Neural crest cell (in vitro differentiated cells): ENCODE measurements at regions not wholly inside any gene's neighbourhood (a gene's known extent, or its start where the extent isn't known, plus 50 kb on each side); places are given as distances from the start of the nearest gene placed in this dataset.
"Not testable (repeated sequence)": the region's sequence is repeated elsewhere in the genome, so short reads cannot be mapped to it uniquely, and the experiment has no call there.

Experiments
- DNase-seq: peaks from one replicate; pipeline ENCODE4 v3.0.0; 2021; ENCODE audit warnings: low read depth, mixed read lengths, low spot score
- H3K27ac Mint-ChIP-seq: one replicate; pipeline ENCODE4 v1.8.0; 2021; ENCODE audit warnings: mild to moderate bottlenecking, mixed read lengths; ENCODE audit not compliant: unreplicated experiment
- H3K27me3 Mint-ChIP-seq: 2 replicates; pipeline ENCODE4 v1.8.0; 2021; ENCODE audit warnings: low read depth, mild to moderate bottlenecking, mixed read lengths
- H3K36me3 Mint-ChIP-seq: 2 replicates; pipeline ENCODE4 v1.8.0; 2021; ENCODE audit warnings: low read depth, mild to moderate bottlenecking, mixed read lengths
- H3K4me1 Mint-ChIP-seq: 2 replicates; pipeline ENCODE4 v1.8.0; 2021; ENCODE audit warnings: mixed read lengths
- H3K4me3 Mint-ChIP-seq: one replicate; pipeline ENCODE4 v1.8.0; 2021; ENCODE audit warnings: mild to moderate bottlenecking, mixed read lengths
- H3K9me3 Mint-ChIP-seq: 2 replicates; pipeline ENCODE4 v1.8.0; 2021; ENCODE audit warnings: mixed read lengths
- TF ChIP-seq, protein P1 (sequence below): fragments of 200-600 bp; sonication (generic); conservative IDR thresholded peaks from 2 replicates; pipeline ENCODE4 v1.5.0; 2021; ENCODE audit warnings: antibody characterized with exemption, mild to moderate bottlenecking

DNA sequence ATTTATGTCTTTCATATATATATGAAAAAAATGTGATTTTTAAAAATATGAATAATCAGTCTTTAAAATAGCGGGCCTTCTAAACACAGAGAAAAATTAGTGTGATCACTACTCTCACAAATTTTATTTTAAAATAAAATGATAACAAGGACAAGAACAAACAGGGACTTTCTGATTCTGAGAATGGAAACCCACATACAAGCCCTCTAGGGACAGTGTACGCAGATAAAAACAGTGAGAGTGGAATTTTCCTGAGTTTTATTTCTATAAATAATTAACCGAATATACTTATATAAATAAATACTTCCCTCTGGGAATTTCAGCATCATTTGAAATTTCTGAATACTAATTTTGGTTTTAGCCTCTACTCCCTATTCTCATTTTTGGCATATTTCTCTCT is 201.4 kb upstream of the CBLB start:
- no peak for DNase-seq
- Mint-ChIP-seq H3K9me3 (peaks cover 7% of the 10 kb centered on the region), H3K27ac (no peak overlapping the region), H3K36me3 (peaks cover 2% of the 10 kb centered on the region), H3K4me1 (no peaks in the 10 kb centered on the region), H3K27me3 (no peaks in the 10 kb centered on the region), H3K4me3 (no peak overlapping the region)
- TF ChIP-seq, protein P1, sequence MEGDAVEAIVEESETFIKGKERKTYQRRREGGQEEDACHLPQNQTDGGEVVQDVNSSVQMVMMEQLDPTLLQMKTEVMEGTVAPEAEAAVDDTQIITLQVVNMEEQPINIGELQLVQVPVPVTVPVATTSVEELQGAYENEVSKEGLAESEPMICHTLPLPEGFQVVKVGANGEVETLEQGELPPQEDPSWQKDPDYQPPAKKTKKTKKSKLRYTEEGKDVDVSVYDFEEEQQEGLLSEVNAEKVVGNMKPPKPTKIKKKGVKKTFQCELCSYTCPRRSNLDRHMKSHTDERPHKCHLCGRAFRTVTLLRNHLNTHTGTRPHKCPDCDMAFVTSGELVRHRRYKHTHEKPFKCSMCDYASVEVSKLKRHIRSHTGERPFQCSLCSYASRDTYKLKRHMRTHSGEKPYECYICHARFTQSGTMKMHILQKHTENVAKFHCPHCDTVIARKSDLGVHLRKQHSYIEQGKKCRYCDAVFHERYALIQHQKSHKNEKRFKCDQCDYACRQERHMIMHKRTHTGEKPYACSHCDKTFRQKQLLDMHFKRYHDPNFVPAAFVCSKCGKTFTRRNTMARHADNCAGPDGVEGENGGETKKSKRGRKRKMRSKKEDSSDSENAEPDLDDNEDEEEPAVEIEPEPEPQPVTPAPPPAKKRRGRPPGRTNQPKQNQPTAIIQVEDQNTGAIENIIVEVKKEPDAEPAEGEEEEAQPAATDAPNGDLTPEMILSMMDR: no peak

- Mint-ChIP-seq H3K4me1 (no peaks in the 10 kb centered on the region), H3K27me3 (no peaks in the 10 kb centered on the region), H3K36me3 (peaks cover 5% of the 10 kb centered on the region), H3K9me3 (peaks cover 10% of the 10 kb centered on the region), H3K27ac (no peak overlapping the region), H3K4me3 (no peak overlapping the region)
- no peak for DNase-seq
- TF ChIP-seq, protein P1: no peak
These were observed 202.5 kb upstream of the CBLB start for GRCh38 chr3:106071306-106071705.

DNA sequence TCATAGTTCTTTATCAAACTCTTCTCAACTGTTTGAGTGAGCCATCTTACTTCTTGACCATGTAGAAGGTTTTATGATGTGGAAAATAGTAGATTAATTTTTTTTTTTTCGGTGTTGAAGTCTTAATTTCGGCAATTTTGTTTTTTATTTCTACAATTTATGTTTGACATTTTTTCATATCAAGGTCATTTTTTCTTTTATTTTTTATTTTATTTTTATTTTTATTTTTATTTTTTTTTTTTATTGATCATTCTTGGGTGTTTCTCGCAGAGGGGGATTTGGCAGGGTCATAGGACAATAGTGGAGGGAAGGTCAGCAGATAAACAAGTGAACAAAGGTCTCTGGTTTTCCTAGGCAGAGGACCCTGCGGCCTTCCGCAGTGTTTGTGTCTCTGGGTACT is 203.8 kb upstream of the CBLB start:
- H3K36me3 Mint-ChIP-seq, H3K9me3 Mint-ChIP-seq, H3K27me3 Mint-ChIP-seq, H3K4me1 Mint-ChIP-seq, DNase-seq, H3K27ac Mint-ChIP-seq, H3K4me3 Mint-ChIP-seq: not testable (repeated sequence)

- not testable (repeated sequence) for H3K9me3 Mint-ChIP-seq, H3K27ac Mint-ChIP-seq, H3K36me3 Mint-ChIP-seq, H3K4me1 Mint-ChIP-seq, H3K27me3 Mint-ChIP-seq, DNase-seq, H3K4me3 Mint-ChIP-seq
These were observed 205.0 kb upstream of the CBLB start for GRCh38 chr3:106073806-106074205.

DNA sequence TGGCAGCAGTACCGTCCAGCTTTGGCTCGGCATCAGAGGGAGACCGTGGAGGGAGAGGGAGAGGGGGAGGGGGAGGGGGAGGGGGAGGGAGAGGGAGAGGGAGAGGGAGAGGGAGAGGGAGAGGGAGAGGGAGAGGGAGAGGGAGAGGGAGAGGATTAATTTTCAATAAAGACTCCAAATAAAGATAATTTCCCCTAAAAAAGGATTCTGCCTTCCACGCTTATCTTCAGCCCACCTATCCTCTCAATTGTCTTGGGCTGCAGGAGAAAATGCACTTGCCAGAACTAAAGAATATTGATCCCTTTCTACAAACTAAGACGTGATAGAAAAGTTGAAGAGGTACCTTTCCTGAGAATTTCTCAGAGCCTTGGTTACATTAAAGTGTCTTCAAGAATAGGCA is 206.9 kb upstream of the CBLB start:
- H3K4me1 Mint-ChIP-seq, H3K4me3 Mint-ChIP-seq, DNase-seq, H3K27me3 Mint-ChIP-seq, H3K36me3 Mint-ChIP-seq, H3K9me3 Mint-ChIP-seq, H3K27ac Mint-ChIP-seq: not testable (repeated sequence)

DNA sequence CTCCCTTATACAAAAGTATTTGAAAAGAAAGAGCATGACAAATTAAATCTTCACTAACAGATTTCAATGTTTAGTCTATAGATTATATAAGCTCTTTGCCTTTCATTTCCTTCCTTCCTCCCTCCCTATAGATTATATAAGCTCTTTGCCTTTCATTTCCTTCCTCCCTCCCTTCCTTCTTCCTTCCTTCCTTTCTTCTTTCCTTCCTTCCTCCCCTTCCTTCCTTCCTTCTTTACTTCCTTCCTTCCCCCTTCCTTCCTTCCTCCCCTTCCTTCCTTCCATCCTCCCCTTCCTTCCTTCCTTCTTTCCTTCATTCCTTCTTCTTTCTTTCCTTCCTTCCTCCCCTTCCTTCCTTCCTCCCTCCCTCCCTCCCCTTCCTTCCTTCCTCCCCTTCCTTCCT is 209.8 kb upstream of the CBLB start:
- H3K36me3 Mint-ChIP-seq: peaks cover 3% of the 10 kb centered on the region
- no peak overlapping the region for H3K4me3 Mint-ChIP-seq
- no peak for DNase-seq
- no peaks in the 10 kb centered on the region for H3K27me3 Mint-ChIP-seq
- TF ChIP-seq, protein P1: no peak
- H3K27ac Mint-ChIP-seq: no peak overlapping the region
- peaks cover 6% of the 10 kb centered on the region for H3K4me1 Mint-ChIP-seq
- H3K9me3 Mint-ChIP-seq: peaks cover 2% of the 10 kb centered on the region

DNA sequence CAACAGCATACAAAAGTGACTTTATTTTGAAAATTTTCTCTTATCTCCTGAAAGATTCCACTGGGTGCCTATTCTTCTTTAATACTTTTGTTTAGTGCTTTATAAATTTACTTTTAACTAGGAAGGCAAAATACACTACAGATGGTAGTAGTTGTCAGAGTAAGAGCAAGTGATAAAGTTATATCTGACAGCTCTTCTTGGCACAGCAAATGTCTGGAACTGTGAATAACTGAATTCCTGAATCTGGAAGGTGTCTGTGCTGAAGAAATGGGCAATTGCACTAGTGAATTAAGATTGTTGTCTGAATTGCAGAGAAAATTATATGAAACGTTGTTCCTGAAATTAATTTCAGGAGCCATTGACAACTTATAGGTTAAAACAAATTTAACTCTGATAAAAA is 213.8 kb upstream of the CBLB start:
- Mint-ChIP-seq H3K27ac (no peak overlapping the region), H3K27me3 (no peaks in the 10 kb centered on the region), H3K4me1 (peaks cover 6% of the 10 kb centered on the region), H3K9me3 (no peaks in the 10 kb centered on the region), H3K36me3 (no peaks in the 10 kb centered on the region), H3K4me3 (no peak overlapping the region)
- DNase-seq: no peak
- TF ChIP-seq, protein P1: no peak
